ENCODE measurements at regions not wholly inside any gene's neighbourhood (a gene's known extent, or its start where the extent isn't known, plus 50 kb on each side); places are given as distances from the start of the nearest gene placed in this dataset.

DNA sequence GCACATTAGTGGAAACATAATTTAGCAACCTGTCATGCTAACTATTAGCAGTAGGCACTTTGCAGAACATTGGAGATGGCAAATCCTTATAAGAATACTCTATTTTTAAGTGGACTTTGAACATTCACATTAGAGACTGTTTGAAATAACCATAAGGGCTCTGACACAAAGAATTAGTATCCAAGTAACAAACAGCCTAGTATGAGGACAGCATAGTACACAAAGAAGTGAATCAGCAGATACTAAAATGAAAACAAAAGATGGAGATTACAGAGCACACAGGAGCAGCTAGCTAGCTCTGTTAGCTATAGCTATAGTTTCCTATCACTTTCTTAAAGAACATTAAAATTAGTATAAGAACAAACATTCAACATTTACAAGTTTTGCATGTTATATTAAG is 256.3 kb upstream of the SPOPL start:
- no peak for TF ChIP-seq TAF1 (IDR thresholded peaks at IDR 0.05; ENCODE audit: low read depth)
- TF ChIP-seq EP300 (IDR thresholded peaks at IDR 0.05; ENCODE audit: borderline replicate concordance) = no peak
- no peak for TF ChIP-seq YY1 (IDR thresholded peaks at IDR 0.05; ENCODE audit: low read depth)
- TF ChIP-seq RAD21 (IDR thresholded peaks at IDR 0.05; ENCODE audit: low read depth) = no peak
- TF ChIP-seq, protein P1, sequence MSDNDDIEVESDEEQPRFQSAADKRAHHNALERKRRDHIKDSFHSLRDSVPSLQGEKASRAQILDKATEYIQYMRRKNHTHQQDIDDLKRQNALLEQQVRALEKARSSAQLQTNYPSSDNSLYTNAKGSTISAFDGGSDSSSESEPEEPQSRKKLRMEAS (IDR thresholded peaks at IDR 0.05) = no peak

Data from Ishikawa (cell line).